ENCODE measurements at regions not wholly inside any gene's neighbourhood (a gene's known extent, or its start where the extent isn't known, plus 50 kb on each side); places are given as distances from the start of the nearest gene placed in this dataset.
"Not testable (repeated sequence)": the region's sequence is repeated elsewhere in the genome, so short reads cannot be mapped to it uniquely, and the experiment has no call there.

GRCh38 chr7:26948617-26949118 lies 84.3 kb upstream of the SKAP2 start:
- no peak for DNase-seq (ENCODE audit: low read depth)
- TF ChIP-seq, protein P1, sequence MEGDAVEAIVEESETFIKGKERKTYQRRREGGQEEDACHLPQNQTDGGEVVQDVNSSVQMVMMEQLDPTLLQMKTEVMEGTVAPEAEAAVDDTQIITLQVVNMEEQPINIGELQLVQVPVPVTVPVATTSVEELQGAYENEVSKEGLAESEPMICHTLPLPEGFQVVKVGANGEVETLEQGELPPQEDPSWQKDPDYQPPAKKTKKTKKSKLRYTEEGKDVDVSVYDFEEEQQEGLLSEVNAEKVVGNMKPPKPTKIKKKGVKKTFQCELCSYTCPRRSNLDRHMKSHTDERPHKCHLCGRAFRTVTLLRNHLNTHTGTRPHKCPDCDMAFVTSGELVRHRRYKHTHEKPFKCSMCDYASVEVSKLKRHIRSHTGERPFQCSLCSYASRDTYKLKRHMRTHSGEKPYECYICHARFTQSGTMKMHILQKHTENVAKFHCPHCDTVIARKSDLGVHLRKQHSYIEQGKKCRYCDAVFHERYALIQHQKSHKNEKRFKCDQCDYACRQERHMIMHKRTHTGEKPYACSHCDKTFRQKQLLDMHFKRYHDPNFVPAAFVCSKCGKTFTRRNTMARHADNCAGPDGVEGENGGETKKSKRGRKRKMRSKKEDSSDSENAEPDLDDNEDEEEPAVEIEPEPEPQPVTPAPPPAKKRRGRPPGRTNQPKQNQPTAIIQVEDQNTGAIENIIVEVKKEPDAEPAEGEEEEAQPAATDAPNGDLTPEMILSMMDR (IDR thresholded peaks at IDR 0.05; ENCODE audit: control insufficient read depth, insufficient read depth, low read depth, low read length, missing control alignments): no peak
- no peak overlapping the region for H3K4me3 ChIP-seq (ENCODE audit: control insufficient read depth, low read depth, low read length)

GRCh38 chr7:26944501-26945358 lies 80.3 kb upstream of the SKAP2 start:
- DNase-seq (ENCODE audit: low read depth): no peak
- TF ChIP-seq, protein P1 (IDR thresholded peaks at IDR 0.05; ENCODE audit: control insufficient read depth, insufficient read depth, low read depth, low read length, missing control alignments): no peak
- H3K4me3 ChIP-seq (ENCODE audit: control insufficient read depth, low read depth, low read length): no peak overlapping the region

- TF ChIP-seq, protein P1 (IDR thresholded peaks at IDR 0.05; ENCODE audit: control insufficient read depth, insufficient read depth, low read depth, low read length, missing control alignments): no peak
- no peak for DNase-seq (ENCODE audit: low read depth)
- H3K4me3 ChIP-seq (ENCODE audit: control insufficient read depth, low read depth, low read length): no peak overlapping the region
Observed at GRCh38 chr7:26937939-26938623, 73.7 kb upstream of the SKAP2 start.

GRCh38 chr7:26937306-26937705 lies 72.9 kb upstream of the SKAP2 start:
- TF ChIP-seq, protein P1 (IDR thresholded peaks at IDR 0.05; ENCODE audit: control insufficient read depth, insufficient read depth, low read depth, low read length, missing control alignments): no peak
- peak; percentile 13 for DNase-seq (ENCODE audit: low read depth)

DNA sequence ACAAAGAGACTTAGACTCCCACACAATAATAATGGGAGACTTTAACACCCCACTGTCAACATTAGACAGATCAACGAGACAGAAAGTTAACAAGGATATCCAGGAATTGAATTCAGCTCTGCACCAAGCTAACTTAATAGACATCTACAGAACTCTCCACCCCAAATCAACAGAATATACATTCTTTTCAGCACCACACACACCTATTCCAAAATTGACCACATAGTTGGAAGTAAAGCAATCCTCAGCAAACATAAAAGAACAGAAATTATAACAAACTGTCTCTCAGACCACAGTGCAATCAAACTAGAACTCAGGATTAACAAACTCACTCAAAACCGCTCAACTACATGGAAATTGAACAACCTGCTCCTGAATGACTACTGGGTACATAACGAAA lies 68.2 kb upstream of the SKAP2 start:
- DNase-seq (ENCODE audit: low read depth); H3K4me3 ChIP-seq (ENCODE audit: control insufficient read depth, low read depth, low read length): not testable (repeated sequence)

More at GRCh38 chr7:26937306-26937705, 72.9 kb upstream of the SKAP2 start:
- H3K4me3 ChIP-seq (ENCODE audit: control insufficient read depth, low read depth, low read length): no peak overlapping the region

DNA sequence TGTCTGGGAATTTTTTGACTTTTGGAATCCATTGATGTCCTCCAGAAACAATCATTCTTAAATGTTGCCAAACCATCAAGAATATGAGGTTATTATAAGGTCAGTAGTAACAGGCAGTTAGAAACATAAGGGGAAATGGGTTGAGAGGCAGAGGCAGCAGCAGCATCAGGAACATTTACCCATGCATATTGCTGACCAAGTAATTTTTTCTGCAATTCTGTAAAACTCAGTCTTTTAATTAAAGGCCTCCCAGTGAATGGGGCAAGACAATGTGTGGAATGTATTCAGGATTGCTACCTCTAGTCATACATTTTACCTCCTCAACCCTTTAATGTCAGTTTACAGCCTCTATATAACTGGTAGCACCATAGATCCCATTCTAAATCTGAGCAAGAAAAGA lies 66.5 kb upstream of the SKAP2 start:
- no peak overlapping the region for H3K4me3 ChIP-seq (ENCODE audit: control insufficient read depth, low read depth, low read length)
- no peak for DNase-seq (ENCODE audit: low read depth)
- TF ChIP-seq, protein P1 (IDR thresholded peaks at IDR 0.05; ENCODE audit: control insufficient read depth, insufficient read depth, low read depth, low read length, missing control alignments): no peak

- TF ChIP-seq, protein P1 (IDR thresholded peaks at IDR 0.05; ENCODE audit: control insufficient read depth, insufficient read depth, low read depth, low read length, missing control alignments): no peak
- peak; percentile 5 for DNase-seq (ENCODE audit: low read depth)
- H3K4me3 ChIP-seq (ENCODE audit: control insufficient read depth, low read depth, low read length): no peak overlapping the region
Observed at GRCh38 chr7:26930201-26930600, 65.8 kb upstream of the SKAP2 start.
